Neural progenitor cell (in vitro differentiated cells): ENCODE measurements at regions not wholly inside any gene's neighbourhood (a gene's known extent, or its start where the extent isn't known, plus 50 kb on each side); places are given as distances from the start of the nearest gene placed in this dataset.
A peak's percentile ranks its signal among the peaks of the same experiment; 100 is the strongest.

ENCODE experiments used
- DNase-seq: peaks from one replicate; pipeline ENCODE4 v3.0.0-alpha.2; 2016; ENCODE audit warnings: low spot score
- H2AFZ ChIP-seq: fragments of 200-600 bp; sonication (generic); replicated peaks from 2 replicates; pipeline ENCODE4 v1.6.1; 2016; ENCODE audit warnings: antibody characterized with exemption
- H3F3A ChIP-seq: fragments of 200-600 bp; sonication (generic); 2 replicates; pipeline ENCODE4 v1.6.1; 2016; ENCODE audit warnings: antibody characterized with exemption, low read depth
- H3K27ac ChIP-seq: fragments of 200-600 bp; sonication (generic); 2 replicates; pipeline ENCODE4 v1.5.1; 2016; ENCODE audit warnings: mild to moderate bottlenecking
- H3K27me3 ChIP-seq: fragments of 200-600 bp; sonication (generic); 2 replicates; pipeline ENCODE4 v1.6.1; 2016; ENCODE audit warnings: mild to moderate bottlenecking, moderate library complexity
- H3K36me3 ChIP-seq: fragments of 200-600 bp; sonication (generic); 2 replicates; pipeline ENCODE4 v1.5.1; 2016
- H3K4me1 ChIP-seq: fragments of 200-600 bp; sonication (generic); 2 replicates; pipeline ENCODE4 v1.6.1; 2016; ENCODE audit warnings: mixed run types
- H3K4me2 ChIP-seq: fragments of 200-600 bp; sonication (generic); 2 replicates; pipeline ENCODE4 v1.6.1; 2016
- H3K4me3 ChIP-seq: fragments of 200-600 bp; sonication (generic); 2 replicates; pipeline ENCODE4 v1.5.1; 2016
- H3K79me2 ChIP-seq: fragments of 200-600 bp; sonication (generic); 2 replicates; pipeline ENCODE4 v1.6.1; 2016; ENCODE audit warnings: low read depth
- H3K9ac ChIP-seq: fragments of 200-600 bp; sonication (generic); 2 replicates; pipeline ENCODE4 v1.6.1; 2016
- H3K9me3 ChIP-seq: fragments of 200-600 bp; sonication (generic); 2 replicates; pipeline ENCODE4 v1.5.1; 2016; ENCODE audit warnings: low read depth
- H4K20me1 ChIP-seq: fragments of 200-600 bp; sonication (generic); 2 replicates; pipeline ENCODE4 v1.6.1; 2016; ENCODE audit warnings: low read depth
- H3K27ac Mint-ChIP-seq: 3 replicates; pipeline ENCODE4 v1.8.0; 2021; ENCODE audit warnings: mixed read lengths
- H3K27me3 Mint-ChIP-seq: 2 replicates; pipeline ENCODE4 v1.8.0; 2022; ENCODE audit warnings: low read depth, mild to moderate bottlenecking, inconsistent platforms, moderate library complexity, mixed read lengths; ENCODE audit not compliant: insufficient read depth
- H3K36me3 Mint-ChIP-seq: 3 replicates; pipeline ENCODE4 v1.8.0; 2021; ENCODE audit warnings: mixed read lengths
- H3K4me1 Mint-ChIP-seq: 3 replicates; pipeline ENCODE4 v1.8.0; 2021; ENCODE audit warnings: mixed read lengths
- H3K4me3 Mint-ChIP-seq: 3 replicates; pipeline ENCODE4 v1.8.0; 2021; ENCODE audit warnings: mild to moderate bottlenecking, moderate library complexity, mixed read lengths
- H3K9me3 Mint-ChIP-seq: 3 replicates; pipeline ENCODE4 v1.8.0; 2020; ENCODE audit warnings: mixed read lengths
- EZH2 ChIP-seq: fragments of 200-600 bp; sonication (generic); IDR thresholded peaks from 2 replicates; pipeline ENCODE4 v1.6.1; 2017; ENCODE audit warnings: antibody characterized with exemption, mild to moderate bottlenecking, moderate library complexity
- EZH2phosphoT487 ChIP-seq: fragments of 200-600 bp; sonication (generic); IDR thresholded peaks from 2 replicates; pipeline ENCODE4 v1.6.1; 2017; ENCODE audit warnings: antibody characterized with exemption
- TF ChIP-seq, protein P1 (sequence below): fragments of 200-600 bp; sonication (generic); IDR thresholded peaks from 2 replicates; pipeline ENCODE4 v1.5.1; 2017; ENCODE audit warnings: antibody characterized with exemption, mild to moderate bottlenecking

DNA sequence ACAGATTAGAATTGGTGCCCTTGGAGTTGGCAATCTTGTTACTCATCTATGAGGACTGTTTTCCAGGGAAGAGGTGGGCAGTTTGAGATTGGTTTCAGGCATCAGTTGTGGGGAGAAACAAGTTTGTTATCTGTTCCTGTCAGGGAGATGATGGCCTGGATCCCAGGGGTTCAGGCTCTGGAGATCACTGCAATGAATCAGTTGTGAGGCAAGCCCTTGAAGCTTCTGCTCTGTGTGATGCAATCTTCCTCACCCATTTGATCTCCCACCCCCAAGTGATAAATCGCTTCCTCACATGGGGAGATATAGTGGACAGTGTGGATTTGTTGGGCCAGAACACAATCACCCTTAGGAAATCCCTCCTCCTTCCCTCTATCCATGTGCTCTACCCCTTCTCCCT is 276.6 kb upstream of the LRTM1 start:
- H3F3A ChIP-seq = no peaks in the 10 kb centered on the region
- no peaks in the 10 kb centered on the region for H4K20me1 ChIP-seq
- H3K9me3 ChIP-seq = no peaks in the 10 kb centered on the region
- H2AFZ ChIP-seq = no peak overlapping the region
- H3K9me3 Mint-ChIP-seq = peaks cover 9% of the 10 kb centered on the region
- no peak overlapping the region for H3K4me3 ChIP-seq
- no peaks in the 10 kb centered on the region for H3K36me3 ChIP-seq
- H3K4me3 Mint-ChIP-seq = no peak overlapping the region
- H3K27ac Mint-ChIP-seq = no peak overlapping the region
- H3K36me3 Mint-ChIP-seq = peaks cover 3% of the 10 kb centered on the region
- H3K27me3 Mint-ChIP-seq = peaks cover 8% of the 10 kb centered on the region
- H3K4me2 ChIP-seq = no peak overlapping the region
- H3K79me2 ChIP-seq = no peaks in the 10 kb centered on the region
- H3K4me1 Mint-ChIP-seq = peaks cover 23% of the 10 kb centered on the region
- H3K9ac ChIP-seq = no peak overlapping the region
- no peak for DNase-seq
- TF ChIP-seq, protein P1, sequence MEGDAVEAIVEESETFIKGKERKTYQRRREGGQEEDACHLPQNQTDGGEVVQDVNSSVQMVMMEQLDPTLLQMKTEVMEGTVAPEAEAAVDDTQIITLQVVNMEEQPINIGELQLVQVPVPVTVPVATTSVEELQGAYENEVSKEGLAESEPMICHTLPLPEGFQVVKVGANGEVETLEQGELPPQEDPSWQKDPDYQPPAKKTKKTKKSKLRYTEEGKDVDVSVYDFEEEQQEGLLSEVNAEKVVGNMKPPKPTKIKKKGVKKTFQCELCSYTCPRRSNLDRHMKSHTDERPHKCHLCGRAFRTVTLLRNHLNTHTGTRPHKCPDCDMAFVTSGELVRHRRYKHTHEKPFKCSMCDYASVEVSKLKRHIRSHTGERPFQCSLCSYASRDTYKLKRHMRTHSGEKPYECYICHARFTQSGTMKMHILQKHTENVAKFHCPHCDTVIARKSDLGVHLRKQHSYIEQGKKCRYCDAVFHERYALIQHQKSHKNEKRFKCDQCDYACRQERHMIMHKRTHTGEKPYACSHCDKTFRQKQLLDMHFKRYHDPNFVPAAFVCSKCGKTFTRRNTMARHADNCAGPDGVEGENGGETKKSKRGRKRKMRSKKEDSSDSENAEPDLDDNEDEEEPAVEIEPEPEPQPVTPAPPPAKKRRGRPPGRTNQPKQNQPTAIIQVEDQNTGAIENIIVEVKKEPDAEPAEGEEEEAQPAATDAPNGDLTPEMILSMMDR = no peak
- TF ChIP-seq EZH2phosphoT487 = no peak
- no peak for TF ChIP-seq EZH2
- H3K27ac ChIP-seq = no peak overlapping the region
- no peaks in the 10 kb centered on the region for H3K4me1 ChIP-seq
- no peaks in the 10 kb centered on the region for H3K27me3 ChIP-seq

DNA sequence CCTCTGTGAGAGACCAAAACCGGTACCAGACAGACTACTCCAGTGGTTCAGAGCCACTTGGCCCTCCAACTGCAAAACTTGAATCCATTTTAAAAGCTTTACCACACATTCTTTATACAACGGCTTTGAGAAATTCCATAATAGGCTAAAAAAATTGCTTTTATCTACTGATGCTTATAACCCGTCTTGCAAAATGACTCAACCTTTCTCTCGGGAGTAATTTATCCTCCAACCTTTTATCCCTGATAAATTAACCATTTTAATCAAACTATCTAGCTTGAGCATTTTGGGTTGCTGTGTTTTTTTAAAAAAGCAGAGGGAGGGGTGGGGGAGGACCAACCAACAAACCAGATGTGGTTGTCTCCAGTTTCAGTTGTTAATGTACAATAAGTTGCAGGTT is 275.7 kb upstream of the LRTM1 start:
- Mint-ChIP-seq H3K4me1 (peaks cover 23% of the 10 kb centered on the region), H3K9me3 (peaks cover 3% of the 10 kb centered on the region), H3K4me3 (no peak overlapping the region), H3K36me3 (no peaks in the 10 kb centered on the region), H3K27ac (peak overlapping the region; percentile 33), H3K27me3 (peaks cover 8% of the 10 kb centered on the region)
- Histone ChIP-seq H3K27me3 (no peaks in the 10 kb centered on the region), H3K4me1 (no peaks in the 10 kb centered on the region), H3K79me2 (no peaks in the 10 kb centered on the region), H3K27ac (no peak overlapping the region), H3F3A (no peaks in the 10 kb centered on the region), H2AFZ (no peak overlapping the region), H4K20me1 (no peaks in the 10 kb centered on the region), H3K36me3 (no peaks in the 10 kb centered on the region), H3K9ac (no peak overlapping the region), H3K4me2 (no peak overlapping the region), H3K4me3 (no peak overlapping the region), H3K9me3 (no peaks in the 10 kb centered on the region)
- no peak for DNase-seq
- no peak for TF ChIP-seq EZH2phosphoT487
- TF ChIP-seq EZH2 = no peak
- TF ChIP-seq, protein P1 = no peak

DNA sequence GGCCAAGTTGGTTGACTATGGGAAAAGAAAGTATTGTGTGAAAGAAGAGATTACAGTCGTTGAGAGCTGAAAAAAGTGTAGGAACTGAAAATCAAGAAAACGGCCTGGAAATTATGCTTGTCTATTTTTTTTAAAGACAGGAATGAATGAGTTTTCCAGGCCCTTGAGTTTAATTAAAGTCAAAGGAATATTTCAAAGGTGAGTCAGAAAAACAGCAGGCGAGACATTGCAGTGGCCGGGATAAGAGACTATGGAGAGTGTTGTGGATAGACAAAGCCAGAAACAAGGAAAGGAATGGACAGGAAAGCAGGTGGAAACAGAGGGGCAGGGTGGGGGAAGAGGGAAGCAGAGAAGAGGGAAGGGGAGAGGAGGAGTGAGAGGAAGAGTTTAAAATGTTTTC is 275.1 kb upstream of the LRTM1 start:
- Mint-ChIP-seq H3K27me3 (peaks cover 10% of the 10 kb centered on the region), H3K36me3 (no peaks in the 10 kb centered on the region), H3K4me1 (peaks cover 23% of the 10 kb centered on the region), H3K9me3 (peaks cover 3% of the 10 kb centered on the region), H3K4me3 (peak overlapping the region; percentile 4), H3K27ac (no peak overlapping the region)
- H3K36me3 ChIP-seq = no peaks in the 10 kb centered on the region
- H3K79me2 ChIP-seq = no peaks in the 10 kb centered on the region
- H3F3A ChIP-seq = no peaks in the 10 kb centered on the region
- no peak for DNase-seq
- H3K27me3 ChIP-seq = no peaks in the 10 kb centered on the region
- no peak overlapping the region for H2AFZ ChIP-seq
- TF ChIP-seq, protein P1 = no peak
- TF ChIP-seq EZH2phosphoT487 (no peak), EZH2 (no peak)
- no peak overlapping the region for H3K4me3 ChIP-seq
- no peaks in the 10 kb centered on the region for H3K9me3 ChIP-seq
- H3K27ac ChIP-seq = no peak overlapping the region
- no peak overlapping the region for H3K4me2 ChIP-seq
- H3K4me1 ChIP-seq = no peaks in the 10 kb centered on the region
- no peak overlapping the region for H3K9ac ChIP-seq
- H4K20me1 ChIP-seq = no peaks in the 10 kb centered on the region

DNA sequence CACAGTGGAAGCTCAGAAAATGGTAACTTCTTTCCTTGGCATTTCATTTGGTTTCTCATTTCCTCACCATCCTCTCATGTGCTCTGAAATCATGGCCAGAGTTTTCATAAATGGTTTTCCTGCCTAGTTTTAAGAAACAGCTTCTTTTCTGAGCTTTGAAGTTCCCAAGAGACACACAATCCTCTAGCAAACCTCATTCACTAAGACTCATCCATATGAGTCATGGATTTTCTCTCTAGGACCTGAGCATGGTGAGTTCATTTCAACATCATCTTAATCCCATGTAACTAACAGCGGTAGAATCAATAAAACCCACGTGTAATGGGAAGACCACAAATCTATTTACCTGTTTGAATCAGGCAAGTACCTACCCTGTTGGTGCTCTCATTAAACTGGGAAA is 274.5 kb upstream of the LRTM1 start:
- peak overlapping the region; percentile 19 for H3K27ac Mint-ChIP-seq
- H3K4me2 ChIP-seq = no peak overlapping the region

More for the DNA sequence above, 274.5 kb upstream of the LRTM1 start:
- peaks cover 3% of the 10 kb centered on the region for H3K9me3 Mint-ChIP-seq
- no peaks in the 10 kb centered on the region for H3K36me3 Mint-ChIP-seq
- H3K4me3 ChIP-seq = no peak overlapping the region
- H4K20me1 ChIP-seq = no peaks in the 10 kb centered on the region
- no peaks in the 10 kb centered on the region for H3K9me3 ChIP-seq
- no peaks in the 10 kb centered on the region for H3K27me3 ChIP-seq
- H2AFZ ChIP-seq = no peak overlapping the region
- no peaks in the 10 kb centered on the region for H3K4me1 ChIP-seq
- H3K27ac ChIP-seq = no peak overlapping the region
- no peak overlapping the region for H3K4me3 Mint-ChIP-seq
- no peak overlapping the region for H3K9ac ChIP-seq
- no peak for DNase-seq
- TF ChIP-seq EZH2 (no peak), EZH2phosphoT487 (no peak)
- TF ChIP-seq, protein P1 = no peak
- no peaks in the 10 kb centered on the region for H3K36me3 ChIP-seq
- H3K27me3 Mint-ChIP-seq = peaks cover 11% of the 10 kb centered on the region
- H3K4me1 Mint-ChIP-seq = peaks cover 23% of the 10 kb centered on the region
- H3F3A ChIP-seq = no peaks in the 10 kb centered on the region
- H3K79me2 ChIP-seq = no peaks in the 10 kb centered on the region
